Hematopoietic multipotent progenitor cell treated with erythropoietin and hydrocortisone succinate and interleukin-3 and kit ligand, for 8 days (in vitro differentiated cells): ENCODE measurements at regions not wholly inside any gene's neighbourhood (a gene's known extent, or its start where the extent isn't known, plus 50 kb on each side); places are given as distances from the start of the nearest gene placed in this dataset.

Experiments
- DNase-seq: peaks from one replicate; pipeline ENCODE4 v3.0.0-alpha.2; 2015

DNA sequence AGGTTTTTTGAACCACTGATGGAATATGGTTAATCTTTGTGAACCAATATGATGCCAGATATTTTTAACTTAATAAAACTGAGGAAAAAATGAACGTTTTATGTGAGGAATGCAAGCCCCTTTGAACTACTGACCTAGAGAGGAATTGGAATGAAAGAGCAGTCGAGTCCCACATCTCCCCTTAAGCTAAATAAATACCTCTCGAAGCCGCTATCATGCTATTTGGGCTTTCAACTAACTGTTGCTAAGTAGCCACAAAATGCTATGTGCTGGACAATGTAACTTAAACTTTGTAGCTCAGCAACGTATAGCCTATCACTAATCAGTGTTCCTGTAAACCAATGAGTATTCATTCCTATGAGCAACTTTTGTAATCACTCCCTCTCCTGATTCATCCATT, 1037.2 kb downstream of the SQOR start:
- DNase-seq, result no peak

- DNase-seq, result no peak
These were observed 1040.8 kb upstream of the SEMA6D start for GRCh38 chr15:46676233-46677206.

- no peak for DNase-seq
These were observed 1039.8 kb upstream of the SEMA6D start for GRCh38 chr15:46677491-46677890.

GRCh38 chr15:46681901-46682300, 1035.4 kb upstream of the SEMA6D start:
- no peak for DNase-seq

DNA sequence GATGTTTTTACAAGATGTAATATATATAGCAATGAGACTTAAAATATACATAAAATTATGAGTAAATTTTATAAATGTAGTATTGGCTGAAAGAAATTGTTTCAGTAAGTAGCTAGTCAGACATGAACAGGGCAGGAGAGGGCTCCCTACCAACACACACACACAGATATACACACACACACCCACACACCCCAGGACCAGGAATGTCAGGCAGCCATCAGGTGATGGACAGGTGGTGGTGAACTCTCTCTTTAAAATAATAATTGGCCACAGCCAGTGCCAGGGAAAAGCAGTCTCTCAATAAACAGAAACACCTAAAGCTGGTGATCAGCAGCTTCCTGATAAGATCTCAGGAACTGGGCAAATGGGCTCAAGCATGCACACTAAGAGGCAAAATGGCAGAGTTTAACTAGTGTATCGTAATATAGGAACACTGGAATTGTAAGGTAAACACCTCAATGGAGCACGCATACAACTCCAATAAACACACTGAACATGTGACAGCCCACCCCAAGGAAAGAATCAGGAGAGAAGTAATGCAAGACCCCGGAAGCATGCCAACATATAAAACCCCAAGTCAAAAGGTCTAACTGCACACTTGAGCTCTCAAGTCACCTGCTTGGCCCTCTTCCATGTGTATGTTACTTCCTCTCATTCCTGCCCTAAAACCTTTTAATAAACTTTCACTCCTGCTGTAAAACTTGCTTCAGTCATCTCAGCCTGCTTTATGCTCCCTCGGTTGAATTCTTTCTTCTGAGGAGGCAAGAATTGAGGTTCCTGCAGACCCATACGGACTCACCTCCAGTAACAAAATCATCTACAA, 1034.1 kb upstream of the SEMA6D start:
- no peak for DNase-seq

GRCh38 chr15:46685096-46685495, 1032.2 kb upstream of the SEMA6D start:
- no peak for DNase-seq

DNA sequence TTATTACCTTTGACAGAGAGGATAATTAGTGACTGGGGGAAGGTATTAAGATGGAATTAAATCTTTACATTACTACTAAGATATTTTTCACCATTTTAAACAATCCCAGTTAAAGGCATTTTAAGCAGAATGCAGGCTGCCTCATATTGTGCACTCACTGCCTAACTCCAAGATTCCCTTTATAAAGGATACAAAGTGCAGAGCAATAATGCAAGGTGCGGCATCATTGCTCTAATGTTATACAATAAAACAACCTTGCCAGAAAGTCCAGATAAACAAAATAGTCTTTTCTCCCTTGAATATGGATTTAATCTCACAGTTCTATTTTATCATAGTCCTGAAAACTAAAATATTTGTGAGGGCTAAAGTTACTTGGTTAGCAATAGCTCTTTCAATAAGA, 1031.6 kb upstream of the SEMA6D start:
- DNase-seq, result no peak

GRCh38 chr15:46696281-46696680, 1021.0 kb upstream of the SEMA6D start:
- no peak for DNase-seq

DNA sequence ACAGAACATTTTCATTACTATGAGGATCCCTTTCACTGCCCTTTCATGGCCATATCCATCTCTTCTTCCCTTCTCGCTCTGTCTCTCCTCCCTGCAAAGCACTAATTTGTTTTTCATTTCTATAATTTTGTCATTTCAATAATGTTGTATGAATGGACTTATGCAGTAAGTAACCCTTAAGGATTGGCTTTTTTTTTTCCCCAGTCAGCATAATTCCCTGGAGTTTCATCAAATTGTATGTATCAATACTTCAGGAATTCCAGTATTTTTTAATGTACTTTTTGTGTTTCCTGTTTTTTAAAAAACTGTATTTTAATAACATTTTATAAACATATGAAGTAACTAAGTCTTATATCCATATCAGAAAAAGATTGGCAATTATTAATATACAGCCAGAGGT, 1016.0 kb upstream of the SEMA6D start:
- DNase-seq, result no peak

- no peak for DNase-seq
These were observed 1015.4 kb upstream of the SEMA6D start for GRCh38 chr15:46701896-46702295.

- no peak for DNase-seq
These were observed 1014.1 kb upstream of the SEMA6D start for GRCh38 chr15:46703020-46703861.

DNA sequence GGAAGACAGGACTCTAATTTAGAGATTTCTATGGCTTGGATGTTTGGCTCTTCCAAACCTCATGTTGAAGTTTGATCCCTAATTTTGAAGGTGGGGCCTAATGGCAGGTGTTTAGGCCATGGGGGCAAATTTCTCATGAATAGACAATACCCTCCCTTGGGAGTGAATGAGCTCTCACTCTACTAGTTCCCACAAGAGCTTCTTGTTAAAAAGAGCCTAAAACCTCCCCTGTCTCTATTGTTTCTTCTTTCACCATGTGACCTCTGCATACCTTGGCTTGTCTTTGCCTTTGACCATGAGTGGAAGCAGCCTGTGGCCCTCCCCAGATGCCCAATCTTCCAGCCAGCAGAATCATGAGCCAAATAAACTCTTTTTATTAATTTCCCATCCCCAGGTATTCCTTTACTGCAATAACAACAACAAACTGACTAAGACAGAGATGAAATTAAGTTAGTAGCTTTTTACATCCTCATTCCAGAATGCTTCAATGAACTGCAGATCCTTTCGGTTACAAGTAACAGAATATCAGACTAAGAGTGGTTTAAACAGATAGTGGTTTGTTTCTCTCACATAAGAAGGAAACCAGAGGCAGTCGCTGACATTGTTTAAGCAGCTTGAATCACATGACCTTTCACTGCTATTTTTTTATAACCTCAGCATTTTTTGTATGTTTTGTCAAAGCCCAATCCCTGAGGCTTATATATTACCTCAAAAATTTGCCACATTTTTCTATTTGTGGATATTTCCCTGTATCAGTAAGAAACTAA, 1013.3 kb upstream of the SEMA6D start:
- DNase-seq, result no peak

DNA sequence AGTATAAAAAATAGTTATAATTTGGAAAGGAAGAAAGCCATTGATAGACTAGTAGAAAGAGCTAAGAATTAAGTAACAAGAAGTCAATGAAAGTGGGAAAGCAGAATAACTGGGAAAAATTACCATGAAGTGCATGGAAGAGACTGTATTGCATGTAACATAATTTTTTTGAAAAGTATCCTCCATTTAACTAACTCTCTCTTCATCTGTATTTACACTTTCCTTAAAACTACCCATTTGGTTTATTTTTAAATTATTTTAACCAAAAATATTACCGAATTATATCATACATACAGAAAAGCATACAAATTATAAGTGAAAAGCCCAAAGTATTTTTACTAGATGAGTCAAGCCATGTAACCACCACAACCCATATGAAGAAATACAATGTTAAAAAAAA, 1009.9 kb upstream of the SEMA6D start:
- no peak for DNase-seq

DNA sequence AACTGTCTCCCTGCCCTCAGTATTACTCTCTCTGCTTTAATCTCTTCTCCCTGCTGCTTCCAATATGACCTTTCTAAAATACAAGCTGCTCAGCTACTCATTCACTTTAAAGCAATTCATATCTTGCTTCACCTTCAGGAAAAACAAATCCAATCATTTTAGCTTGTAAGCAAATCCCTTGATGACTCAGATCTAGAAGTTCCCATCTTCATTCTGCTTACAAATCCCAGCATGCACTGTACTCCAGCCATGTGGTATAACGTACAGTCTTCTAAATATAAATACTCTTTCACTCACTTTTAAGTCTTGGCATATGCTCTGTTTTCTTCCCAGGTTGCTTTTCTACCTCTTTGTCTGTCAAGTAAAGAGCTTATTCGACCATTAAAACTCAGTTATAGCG, 1009.1 kb upstream of the SEMA6D start:
- no peak for DNase-seq

GRCh38 chr15:46709460-46710083, 1007.7 kb upstream of the SEMA6D start:
- DNase-seq, result no peak

GRCh38 chr15:46710401-46710960, 1006.8 kb upstream of the SEMA6D start:
- DNase-seq, result no peak

GRCh38 chr15:46713045-46713444, 1004.3 kb upstream of the SEMA6D start:
- DNase-seq, result no peak

GRCh38 chr15:46714950-46715349, 1002.4 kb upstream of the SEMA6D start:
- no peak for DNase-seq

GRCh38 chr15:46723308-46723707, 994.0 kb upstream of the SEMA6D start:
- DNase-seq, result no peak

DNA sequence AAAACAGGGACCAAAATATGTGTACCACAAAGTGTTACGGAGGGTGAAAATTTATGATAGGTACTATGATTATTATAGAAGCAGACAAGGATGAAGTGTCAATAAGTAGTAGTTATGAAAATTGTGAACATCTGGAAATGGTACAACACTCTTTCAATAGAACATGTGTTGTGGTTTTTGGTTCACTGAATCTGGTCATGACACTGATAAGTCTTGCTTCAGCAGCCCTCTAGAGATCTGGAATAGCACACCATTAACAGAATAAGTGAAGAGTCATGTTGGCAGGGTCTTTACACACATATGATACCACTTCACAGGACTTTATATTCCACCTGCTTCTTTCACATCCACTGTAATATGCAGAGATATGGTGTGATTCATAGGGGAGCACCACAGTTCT, 985.2 kb upstream of the SEMA6D start:
- no peak for DNase-seq

DNA sequence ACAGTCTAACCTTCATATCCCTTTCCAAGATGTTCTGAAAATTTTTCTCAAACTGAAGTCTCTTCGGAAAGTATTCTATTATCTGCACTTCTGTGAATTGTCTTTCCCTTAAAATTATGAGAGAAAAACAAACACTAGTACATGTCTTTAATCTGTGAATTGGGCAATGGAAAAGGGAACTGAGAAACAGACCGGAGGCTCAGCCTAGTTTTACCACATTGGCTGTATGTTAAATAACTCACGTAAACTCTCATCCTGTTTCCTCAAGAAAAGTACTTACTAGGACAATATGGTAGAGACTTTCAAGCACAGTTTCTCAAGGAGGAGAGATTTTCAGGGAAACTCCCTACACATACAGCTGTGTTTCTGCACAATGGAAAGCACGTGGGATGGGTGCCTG, 982.2 kb upstream of the SEMA6D start:
- DNase-seq, result no peak
